IMR-90 (cell line): ENCODE measurements at regions not wholly inside any gene's neighbourhood (a gene's known extent, or its start where the extent isn't known, plus 50 kb on each side); places are given as distances from the start of the nearest gene placed in this dataset.

Source experiments
- ATAC-seq: fragments of 200-7000 bp; cut with Tn5 transposase; 2 replicates; pipeline ENCODE4 v1.9.1; 2020; ENCODE audit warnings: low read depth, mild to moderate bottlenecking, moderate library complexity
- BruUV-seq: library from RNA; stranded (reverse); fragments of 400-500 nt; replicated peaks from 2 replicates; lab custom pipeline; 2021; lab: Mats Ljungman, UMichigan
- CTCF ChIA-PET: fragments of 300-600 bp; formaldehyde crosslinking; extraction: SDS; loops from one replicate; lab custom pipeline; 2021; ENCODE audit warnings: antibody characterized with exemption; lab: Yijun Ruan, JAX
- POLR2A ChIA-PET: fragments of 300-600 bp; sonication (Branson Sonifier 250); formaldehyde crosslinking; loops from one replicate; lab custom pipeline; 2022; ENCODE audit warnings: antibody characterized with exemption; ENCODE audit not compliant: unreplicated experiment; lab: Charles Lee
- DNase-seq: peaks from one replicate; pipeline ENCODE4 v3.0.0; 2013
- H2AFZ ChIP-seq: replicated peaks from 2 replicates; pipeline ENCODE3; 2013; ENCODE audit warnings: low read length, mild to moderate bottlenecking; ENCODE audit not compliant: poor library complexity
- H2AK5ac ChIP-seq: 2 replicates; pipeline ENCODE4 v1.6.1; 2013; ENCODE audit warnings: low read depth, low read length, inconsistent platforms
- H2AK9ac ChIP-seq: replicated peaks from 2 replicates; pipeline ENCODE3; 2013; ENCODE audit warnings: mild to moderate bottlenecking, low read depth, low read length, moderate library complexity; ENCODE audit not compliant: poor library complexity
- H2BK120ac ChIP-seq: 2 replicates; pipeline ENCODE4 v1.6.1; 2013; ENCODE audit warnings: low read depth, low read length, inconsistent platforms
- H2BK15ac ChIP-seq: 3 replicates; pipeline ENCODE4 v1.6.1; 2013; ENCODE audit warnings: low read depth, low read length, inconsistent platforms
- H2BK20ac ChIP-seq: 2 replicates; pipeline ENCODE4 v1.6.1; 2013; ENCODE audit warnings: low read depth, mild to moderate bottlenecking, inconsistent platforms, low read length, moderate library complexity
- H2BK5ac ChIP-seq: 2 replicates; pipeline ENCODE4 v1.6.1; 2013; ENCODE audit warnings: mild to moderate bottlenecking, low read depth, low read length, inconsistent platforms; ENCODE audit not compliant: poor library complexity, severe bottlenecking
- H3K14ac ChIP-seq: replicated peaks from 2 replicates; pipeline ENCODE4 v1.6.1; 2013; ENCODE audit warnings: low read depth, low read length, inconsistent platforms
- H3K18ac ChIP-seq: 2 replicates; pipeline ENCODE4 v1.6.1; 2013; ENCODE audit warnings: low read depth, low read length, control low read depth
- H3K23ac ChIP-seq: 2 replicates; pipeline ENCODE4 v1.6.1; 2013; ENCODE audit warnings: low read depth, low read length, inconsistent platforms
- H3K27ac ChIP-seq: 2 replicates; pipeline ENCODE4 v1.5.1; 2013; ENCODE audit warnings: mild to moderate bottlenecking, control low read depth, low read length; ENCODE audit not compliant: insufficient read depth
- H3K27me3 ChIP-seq: 2 replicates; pipeline ENCODE4 v1.6.1; 2013; ENCODE audit warnings: low read length; ENCODE audit not compliant: control insufficient read depth, insufficient read depth
- H3K36me3 ChIP-seq: 2 replicates; pipeline ENCODE4 v1.6.1; 2013; ENCODE audit warnings: low read length, mixed read lengths; ENCODE audit not compliant: control insufficient read depth, insufficient read depth
- H3K4ac ChIP-seq: 2 replicates; pipeline ENCODE4 v1.6.1; 2013; ENCODE audit warnings: low read depth, low read length, inconsistent platforms
- H3K4me1 ChIP-seq: 2 replicates; pipeline ENCODE4 v1.6.1; 2013; ENCODE audit warnings: low read length, mixed read lengths; ENCODE audit not compliant: control insufficient read depth, insufficient read depth
- H3K4me2 ChIP-seq: 2 replicates; pipeline ENCODE4 v1.6.1; 2013; ENCODE audit warnings: low read depth, mild to moderate bottlenecking, control low read depth, low read length, moderate library complexity
- H3K4me3 ChIP-seq: 2 replicates; pipeline ENCODE4 v1.5.1; 2013; ENCODE audit warnings: low read depth, mild to moderate bottlenecking, control low read depth, low read length, moderate library complexity; ENCODE audit not compliant: insufficient read depth
- H3K56ac ChIP-seq: 2 replicates; pipeline ENCODE4 v1.6.1; 2013; ENCODE audit warnings: low read length, inconsistent platforms; ENCODE audit not compliant: insufficient read depth; ENCODE audit errors: extremely low read depth
- H3K79me1 ChIP-seq, 2 experiments: 2 replicates each; pipeline ENCODE4 v1.6.1; 2013; ENCODE audit warnings: low read length in 2 of 2, inconsistent platforms in 1 of 2, low read depth in 1 of 2
- H3K9ac ChIP-seq: 2 replicates; pipeline ENCODE4 v1.6.1; 2013; ENCODE audit warnings: low read depth, low read length, control low read depth
- H3K9me1 ChIP-seq: 2 replicates; pipeline ENCODE4 v1.6.1; 2013; ENCODE audit warnings: low read length, inconsistent platforms; ENCODE audit not compliant: insufficient read depth
- H3K9me3 ChIP-seq: 2 replicates; pipeline ENCODE4 v1.6.1; 2013; ENCODE audit warnings: low read length; ENCODE audit not compliant: control insufficient read depth, insufficient read depth
- H4K20me1 ChIP-seq: 2 replicates; pipeline ENCODE4 v1.6.1; 2013; ENCODE audit warnings: low read length, inconsistent platforms; ENCODE audit not compliant: insufficient read depth
- H4K5ac ChIP-seq: 2 replicates; pipeline ENCODE4 v1.6.1; 2013; ENCODE audit warnings: mild to moderate bottlenecking, low read depth, low read length, control low read depth
- H4K8ac ChIP-seq, 2 experiments: 2 replicates each; pipeline ENCODE4 v1.6.1; 2013; ENCODE audit warnings: low read depth in 2 of 2, low read length in 2 of 2, control low read depth in 1 of 2, inconsistent platforms in 1 of 2
- H4K91ac ChIP-seq: 2 replicates; pipeline ENCODE4 v1.6.1; 2013; ENCODE audit warnings: low read depth, low read length, inconsistent platforms; ENCODE audit not compliant: insufficient read depth
- BHLHE40 ChIP-seq: fragments of 150-350 bp; IDR thresholded peaks from 2 replicates; pipeline ENCODE4 v1.6.1; 2016; ENCODE audit warnings: mild to moderate bottlenecking, low read depth, low read length
- MAZ ChIP-seq: IDR thresholded peaks from 2 replicates; pipeline ENCODE4 v1.6.1; 2012; ENCODE audit warnings: low read depth, mild to moderate bottlenecking, low read length, improper control_type of control experiment, moderate library complexity, borderline replicate concordance
- POLR2A ChIP-seq: IDR thresholded peaks from 2 replicates; pipeline ENCODE4 v1.6.1; 2012; ENCODE audit warnings: mild to moderate bottlenecking, low read depth, low read length
- RFX5 ChIP-seq: IDR thresholded peaks from 2 replicates; pipeline ENCODE4 v1.8.0; 2012; ENCODE audit warnings: low read depth, mild to moderate bottlenecking, low read length, moderate library complexity
- SMC3 ChIP-seq: fragments of 150-350 bp; IDR thresholded peaks from 2 replicates; pipeline ENCODE4 v1.6.1; 2016; ENCODE audit warnings: low read depth, mild to moderate bottlenecking, antibody characterized with exemption, low read length, moderate library complexity
- WGBS, 2 experiments: methylation state at CpG; one replicate each; pipeline versions ENCODE4 v1.1.5 to v1.1.7; 2013; ENCODE audit warnings: missing lambda C conversion rate in 2 of 2; ENCODE audit not compliant: insufficient read length in 1 of 2; ENCODE audit errors: extremely low coverage in 2 of 2; 5-methylcytosine and 5-hydroxymethylcytosine counted together
- dilution Hi-C: fragments of 300-500 bp; cut with HindIII; formaldehyde crosslinking; loops from one replicate; pipeline ENCODE4 v1.14.3; 2018; ENCODE audit warnings: low sequenced_read_pairs; ENCODE audit not compliant: unreplicated experiment
- in situ Hi-C: fragments of 300-500 bp; cut with MboI; formaldehyde crosslinking; loops from 3 replicates; pipeline ENCODE4 v1.14.3; 2019; ENCODE audit warnings: low sequenced_read_pairs, inconsistent platforms, mixed read lengths
- intact Hi-C: fragments of 100-400 bp; cut with micrococcal nuclease; formaldehyde crosslinking; loops from 2 replicates; pipeline ENCODE4 v1.10.0; 2022

GRCh38 chr5:5025098-5025773, 114.9 kb upstream of the ADAMTS16 start:
- peaks cover 17% of the 10 kb centered on the region for H3K9me3 ChIP-seq
- no peak overlapping the region for H2AFZ ChIP-seq
- no peak overlapping the region for H3K23ac ChIP-seq
- BruUV-seq, result no TSS peak
- no peak overlapping the region for H2AK9ac ChIP-seq
- no peak overlapping the region for H3K4ac ChIP-seq
- no peak overlapping the region for H2BK15ac ChIP-seq
- no peak for ATAC-seq
- H2BK20ac ChIP-seq, result no peak overlapping the region
- no peaks in the 10 kb centered on the region for H3K79me1 ChIP-seq
- H3K9me1 ChIP-seq, result no peaks in the 10 kb centered on the region
- ChIA-PET CTCF (interaction anchor here (0.7 kb wide), 1 partner anchor 14 kb away, joined by 3 read pairs; no protein-coding TSS in a partner anchor), POLR2A (no interaction called here)
- H4K91ac ChIP-seq, result no peak overlapping the region
- no peak for DNase-seq
- no peak overlapping the region for H3K4me2 ChIP-seq
- H2BK120ac ChIP-seq, result no peak overlapping the region
- H3K27ac ChIP-seq, result no peak overlapping the region
- H3K18ac ChIP-seq, result no peak overlapping the region
- H3K4me3 ChIP-seq, result no peak overlapping the region
- dilution Hi-C loops, result no loop called here
- no peak overlapping the region for H3K14ac ChIP-seq
- no peak overlapping the region for H4K8ac ChIP-seq
- no peak for TF ChIP-seq POLR2A
- no peak for TF ChIP-seq RFX5
- TF ChIP-seq MAZ, result no peak
- no peak for TF ChIP-seq BHLHE40
- no peak for TF ChIP-seq SMC3
- in situ Hi-C loops, result no loop called here
- no peaks in the 10 kb centered on the region for H4K20me1 ChIP-seq
- H4K5ac ChIP-seq, result no peak overlapping the region
- H3K27me3 ChIP-seq, result no peaks in the 10 kb centered on the region
- no peak overlapping the region for H2AK5ac ChIP-seq
- WGBS, 2 experiments, result 93% methylated on average over 3 of the region's 14 CpGs; no CpG with 5 or more reads in 1 of the 2 experiments
- H3K9ac ChIP-seq, result no peak overlapping the region
- intact Hi-C loops, result no loop called here
- no peak overlapping the region for H3K56ac ChIP-seq
- no peaks in the 10 kb centered on the region for H3K36me3 ChIP-seq
- H2BK5ac ChIP-seq, result no peak overlapping the region
- H3K4me1 ChIP-seq, result no peaks in the 10 kb centered on the region
